ENCODE measurements at regions not wholly inside any gene's neighbourhood (a gene's known extent, or its start where the extent isn't known, plus 50 kb on each side); places are given as distances from the start of the nearest gene placed in this dataset.
A peak's percentile ranks its signal among the peaks of the same experiment; 100 is the strongest.
"Not testable (repeated sequence)": the region's sequence is repeated elsewhere in the genome, so short reads cannot be mapped to it uniquely, and the experiment has no call there.

DNA sequence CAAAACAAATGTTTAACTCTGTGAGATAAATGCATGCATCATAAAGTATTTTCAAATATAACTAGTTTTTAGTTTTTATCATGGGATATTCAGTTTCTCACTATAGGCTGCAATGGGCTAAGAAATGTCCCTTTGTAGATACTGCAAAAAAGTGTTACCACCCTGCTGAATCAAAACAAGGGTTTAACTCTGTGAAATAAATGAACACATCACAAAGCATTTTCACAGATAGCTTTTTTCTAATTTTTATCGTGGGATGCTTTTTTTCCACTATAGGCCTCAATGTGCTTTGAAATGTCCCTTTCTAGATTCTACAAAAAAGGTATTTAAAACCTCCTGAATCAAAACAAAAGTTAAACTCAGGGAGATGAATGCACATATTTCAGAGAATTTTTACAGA is 541.1 kb downstream of the KCNJ18 start:
- DNase-seq: no peak
- peaks cover 12 to 50% (median 38%) of the 10 kb centered on the region in 6 donors for H3K9me3 Mint-ChIP-seq
- H3K27ac Mint-ChIP-seq: no peak overlapping the region
- no peak overlapping the region for H3K4me3 Mint-ChIP-seq
- H3K27me3 Mint-ChIP-seq (ENCODE audit: low read depth in 3 of 3): no peaks in the 10 kb centered on the region
- no peaks in the 10 kb centered on the region for H3K4me1 Mint-ChIP-seq
- no peaks in the 10 kb centered on the region for H3K36me3 Mint-ChIP-seq

DNA sequence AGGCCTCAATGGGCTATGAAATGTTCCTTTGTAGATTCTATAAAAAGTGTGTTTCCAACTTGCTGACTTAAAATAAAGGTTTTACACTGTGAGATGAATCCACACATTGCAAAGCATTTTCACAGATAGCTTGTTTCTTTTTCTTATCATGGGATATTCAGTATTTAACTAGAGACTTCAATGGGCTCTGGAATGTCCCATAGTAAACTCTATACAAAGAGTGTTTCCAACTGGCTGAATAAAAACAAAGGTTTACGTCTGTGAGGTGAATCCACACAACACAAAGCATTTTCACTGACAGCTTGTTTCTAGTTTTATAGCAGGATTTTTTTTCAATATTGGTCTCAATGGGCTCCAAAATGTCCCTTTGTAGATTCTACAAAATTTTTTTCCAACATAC is 550.1 kb downstream of the KCNJ18 start:
- Mint-ChIP-seq H3K9me3 (peaks cover 7 to 40% (median 21%) of the 10 kb centered on the region in 6 donors), H3K4me3 (no peak overlapping the region), H3K36me3 (no peaks in the 10 kb centered on the region), H3K27me3 (ENCODE audit: low read depth in 3 of 3) (no peaks in the 10 kb centered on the region), H3K27ac (no peak overlapping the region), H3K4me1 (no peaks in the 10 kb centered on the region)
- no peak for DNase-seq

DNA sequence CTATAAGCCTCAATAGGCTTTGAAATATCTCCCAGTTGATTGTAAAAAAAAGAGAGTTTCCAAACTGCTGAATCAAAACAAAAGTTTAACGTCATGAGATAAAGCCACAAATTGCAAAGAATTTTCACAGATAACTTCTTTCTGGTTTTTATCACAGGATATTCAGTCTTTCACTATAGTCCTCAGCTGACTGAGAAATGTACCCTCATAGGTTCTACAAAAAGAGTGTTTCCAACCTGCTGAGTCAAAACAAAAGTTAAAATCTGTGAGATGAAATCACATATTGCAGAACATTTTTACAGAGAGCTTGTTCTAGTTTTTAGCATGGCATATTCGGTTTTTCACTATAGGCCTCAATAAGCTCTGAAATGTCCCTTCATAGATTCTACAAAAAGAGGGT is 559.2 kb downstream of the KCNJ18 start:
- DNase-seq: no peak
- no peaks in the 10 kb centered on the region for H3K27me3 Mint-ChIP-seq (ENCODE audit: low read depth in 3 of 3)
- peaks cover 2 to 28% (median 21%) of the 10 kb centered on the region in 6 donors for H3K9me3 Mint-ChIP-seq
- no peak overlapping the region for H3K27ac Mint-ChIP-seq
- no peak overlapping the region for H3K4me3 Mint-ChIP-seq
- H3K36me3 Mint-ChIP-seq: no peaks in the 10 kb centered on the region
- H3K4me1 Mint-ChIP-seq: no peaks in the 10 kb centered on the region

DNA sequence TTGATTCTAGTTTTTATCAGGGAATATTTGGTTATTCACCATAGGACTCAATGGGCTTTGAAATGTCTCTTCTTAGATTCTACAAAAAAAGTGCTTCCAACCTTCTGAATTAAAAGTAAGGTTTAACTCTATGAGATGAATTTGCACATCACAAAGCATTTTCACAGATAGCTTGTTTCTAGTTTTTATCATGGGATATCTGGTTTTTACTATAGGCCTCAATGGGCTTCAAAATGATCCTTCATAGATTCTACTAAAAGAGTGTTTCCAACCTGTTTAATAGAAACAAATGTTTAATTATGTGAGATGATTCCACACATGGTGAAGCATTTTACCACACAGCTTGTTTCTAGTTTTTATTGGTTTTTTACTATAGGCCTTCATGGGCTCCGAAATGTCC is 560.7 kb downstream of the KCNJ18 start:
- no peaks in the 10 kb centered on the region for H3K36me3 Mint-ChIP-seq
- H3K27ac Mint-ChIP-seq: no peak overlapping the region
- no peaks in the 10 kb centered on the region for H3K27me3 Mint-ChIP-seq (ENCODE audit: low read depth in 3 of 3)
- H3K4me1 Mint-ChIP-seq: no peaks in the 10 kb centered on the region
- DNase-seq: no peak
- H3K4me3 Mint-ChIP-seq: no peak overlapping the region
- H3K9me3 Mint-ChIP-seq: peaks cover 10 to 36% (median 26%) of the 10 kb centered on the region in 6 donors

DNA sequence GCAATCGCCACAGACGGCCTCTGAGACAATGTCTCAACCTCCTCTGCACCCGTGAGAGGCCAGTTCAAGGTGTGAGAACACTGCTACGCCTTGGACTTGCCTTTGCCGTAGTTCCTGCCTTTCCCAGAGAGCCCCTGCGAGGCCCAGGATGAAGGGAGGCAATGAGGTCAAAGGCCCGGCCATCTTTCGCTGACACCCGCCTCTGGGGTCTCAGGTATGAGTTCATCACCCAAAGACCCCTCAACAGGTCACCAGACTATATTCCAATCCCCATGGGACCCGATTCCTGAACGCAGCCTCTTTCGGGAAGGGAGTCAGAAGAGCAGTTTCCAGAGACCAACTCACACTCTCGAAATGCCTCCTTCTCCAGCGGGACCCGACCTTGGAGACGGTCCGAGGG is 573.5 kb downstream of the KCNJ18 start:
- no peaks in the 10 kb centered on the region for H3K4me1 Mint-ChIP-seq
- peaks cover 0 to 3% (median 3%) of the 10 kb centered on the region in 3 donors for H3K36me3 Mint-ChIP-seq
- no peak overlapping the region for H3K27ac Mint-ChIP-seq
- peaks cover 20 to 59% (median 37%) of the 10 kb centered on the region in 6 donors for H3K9me3 Mint-ChIP-seq
- H3K4me3 Mint-ChIP-seq: no peak overlapping the region
- H3K27me3 Mint-ChIP-seq (ENCODE audit: low read depth in 3 of 3): peaks cover 0 to 2% (median 2%) of the 10 kb centered on the region in 3 donors
- no peak for DNase-seq

DNA sequence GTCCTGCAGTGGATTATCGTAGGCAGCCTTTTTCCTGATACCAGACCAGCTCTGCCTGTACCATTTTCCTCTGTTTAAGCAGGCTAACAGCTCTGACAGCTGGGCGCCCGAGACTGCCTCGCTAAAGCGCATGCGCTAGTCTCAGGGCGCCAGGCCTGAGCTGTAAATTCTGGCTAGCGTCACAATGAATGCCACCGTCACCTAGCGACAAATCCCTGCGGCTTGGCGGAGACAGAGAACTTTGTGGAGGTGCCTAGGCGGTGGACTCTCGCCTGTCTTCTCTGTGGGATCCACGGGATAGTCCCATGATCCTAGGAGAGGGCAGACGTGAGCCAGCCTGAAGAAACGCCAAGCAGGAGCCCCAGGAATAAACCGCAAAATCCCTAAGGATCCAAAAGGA is 573.9 kb downstream of the KCNJ18 start:
- Mint-ChIP-seq H3K9me3 (peaks cover 18 to 56% (median 34%) of the 10 kb centered on the region in 6 donors), H3K4me1 (no peaks in the 10 kb centered on the region), H3K27me3 (ENCODE audit: low read depth in 3 of 3) (peaks cover 0 to 2% (median 2%) of the 10 kb centered on the region in 3 donors), H3K27ac (no peak overlapping the region), H3K36me3 (peaks cover 0 to 3% (median 3%) of the 10 kb centered on the region in 3 donors), H3K4me3 (no peak overlapping the region)
- no peak for DNase-seq

DNA sequence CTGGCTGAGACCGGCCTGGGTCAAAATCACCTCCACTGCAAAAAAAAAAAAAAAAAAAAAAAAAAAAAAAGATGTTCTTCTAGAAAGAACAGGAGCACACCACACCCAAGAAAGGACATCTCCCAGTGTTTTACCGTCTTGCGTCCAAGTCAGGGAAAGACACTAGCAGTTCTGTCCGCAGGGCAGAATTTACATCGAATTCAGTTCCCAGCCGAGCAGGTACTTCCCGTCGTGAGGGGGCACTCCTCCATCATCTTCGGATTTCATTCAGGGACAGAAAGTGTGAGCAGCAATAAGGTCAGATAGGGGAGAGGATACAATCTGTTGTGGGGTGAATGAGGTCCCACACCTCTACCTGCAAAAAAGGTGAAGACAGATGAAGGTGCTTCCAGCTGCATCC is 574.7 kb downstream of the KCNJ18 start:
- H3K9me3 Mint-ChIP-seq: peaks cover 20 to 59% (median 38%) of the 10 kb centered on the region in 6 donors
- peaks cover 0 to 8% (median 8%) of the 10 kb centered on the region in 3 donors for H3K36me3 Mint-ChIP-seq
- no peak overlapping the region for H3K27ac Mint-ChIP-seq
- peaks cover 2% of the 10 kb centered on the region in 3 donors for H3K27me3 Mint-ChIP-seq (ENCODE audit: low read depth in 3 of 3)
- H3K4me3 Mint-ChIP-seq: no peak overlapping the region
- H3K4me1 Mint-ChIP-seq: no peaks in the 10 kb centered on the region
- no peak for DNase-seq

DNA sequence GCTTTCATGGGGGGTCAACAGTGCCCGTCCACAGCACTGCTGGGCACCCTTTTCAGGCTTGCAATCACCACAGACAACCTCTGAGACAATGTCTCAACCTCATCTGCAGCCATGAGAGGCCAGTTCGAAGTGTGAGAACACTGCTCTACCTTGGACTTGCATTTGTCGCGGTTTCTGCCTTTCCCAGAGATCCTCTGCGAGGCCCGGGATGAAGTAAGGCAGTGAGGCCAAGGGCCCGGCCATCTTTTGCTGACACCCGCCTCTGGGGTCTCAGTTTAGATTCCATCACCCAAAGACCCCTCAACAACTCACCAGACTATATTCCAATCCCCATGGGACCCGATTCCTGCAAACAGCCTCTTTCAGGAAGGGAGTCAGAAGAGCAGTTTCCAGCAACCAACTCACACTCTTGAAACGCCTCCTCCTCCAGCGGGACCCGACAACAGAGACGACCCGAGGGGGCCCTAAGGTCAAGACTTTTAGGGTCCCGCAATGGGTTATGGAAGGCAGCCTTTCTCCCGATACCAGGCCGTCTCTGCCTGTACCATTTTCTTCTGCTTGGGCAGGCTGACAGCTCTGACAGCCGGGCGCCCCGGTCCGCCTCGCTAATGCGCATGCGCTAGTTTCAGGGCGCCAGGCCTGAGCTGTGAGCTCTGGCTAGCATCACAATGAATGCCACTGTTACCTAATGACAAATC is 576.0 kb downstream of the KCNJ18 start:
- no peak for DNase-seq
- Mint-ChIP-seq H3K4me3 (no peak overlapping the region), H3K4me1 (no peaks in the 10 kb centered on the region), H3K27me3 (ENCODE audit: low read depth in 3 of 3) (peaks cover 2 to 4% (median 2%) of the 10 kb centered on the region in 3 donors), H3K36me3 (peaks cover 0 to 12% (median 8%) of the 10 kb centered on the region in 3 donors), H3K9me3 (peaks cover 24 to 64% (median 44%) of the 10 kb centered on the region in 6 donors), H3K27ac (no peak overlapping the region)

DNA sequence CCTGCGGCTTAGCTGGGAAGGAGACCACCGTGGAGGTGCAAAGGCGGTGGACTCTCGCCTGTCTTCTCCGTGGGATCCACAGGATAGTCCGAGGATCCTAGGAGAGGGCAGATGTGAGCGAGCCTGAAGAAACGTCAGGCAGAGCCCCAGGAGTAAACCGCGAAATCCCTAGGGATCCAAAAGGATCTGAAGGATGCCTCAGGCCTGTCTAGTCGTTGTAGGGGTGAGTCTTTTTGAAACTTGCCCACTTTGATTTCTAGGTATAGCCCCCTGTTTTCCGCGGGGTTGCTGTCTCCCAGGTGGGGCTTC is 576.5 kb downstream of the KCNJ18 start:
- Mint-ChIP-seq H3K4me1 (no peaks in the 10 kb centered on the region), H3K9me3 (peaks cover 24 to 69% (median 44%) of the 10 kb centered on the region in 6 donors), H3K4me3 (no peak overlapping the region), H3K36me3 (peaks cover 0 to 12% (median 8%) of the 10 kb centered on the region in 3 donors), H3K27ac (no peak overlapping the region), H3K27me3 (ENCODE audit: low read depth in 3 of 3) (peaks cover 2 to 4% (median 2%) of the 10 kb centered on the region in 3 donors)
- no peak for DNase-seq

DNA sequence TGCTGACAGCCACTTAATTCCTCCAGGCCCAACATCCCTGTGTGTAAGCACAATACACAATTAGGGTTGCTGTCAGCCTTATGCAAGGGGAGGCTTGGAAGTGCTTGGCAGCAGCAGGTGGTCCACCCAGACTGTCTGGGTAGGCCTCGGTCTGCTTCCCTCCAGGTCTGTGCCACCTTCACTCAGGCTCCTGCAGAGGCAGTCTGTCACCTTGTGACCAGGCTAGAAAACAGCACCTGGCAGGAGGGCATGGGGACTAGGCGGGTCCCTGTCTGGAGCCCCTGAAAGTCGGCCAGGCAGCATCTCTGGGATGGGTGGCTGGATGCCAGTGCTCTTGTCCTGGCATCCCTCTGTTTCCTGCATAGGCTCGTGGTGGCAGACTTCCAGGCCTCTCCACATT is 578.1 kb downstream of the KCNJ18 start:
- peaks cover 0 to 12% (median 7%) of the 10 kb centered on the region in 3 donors for H3K36me3 Mint-ChIP-seq
- DNase-seq: no peak
- H3K9me3 Mint-ChIP-seq: peaks cover 26 to 68% (median 42%) of the 10 kb centered on the region in 6 donors
- no peak overlapping the region for H3K4me3 Mint-ChIP-seq
- H3K27ac Mint-ChIP-seq: no peak overlapping the region
- H3K27me3 Mint-ChIP-seq (ENCODE audit: low read depth in 3 of 3): peaks cover 2 to 4% (median 2%) of the 10 kb centered on the region in 3 donors
- no peaks in the 10 kb centered on the region for H3K4me1 Mint-ChIP-seq

DNA sequence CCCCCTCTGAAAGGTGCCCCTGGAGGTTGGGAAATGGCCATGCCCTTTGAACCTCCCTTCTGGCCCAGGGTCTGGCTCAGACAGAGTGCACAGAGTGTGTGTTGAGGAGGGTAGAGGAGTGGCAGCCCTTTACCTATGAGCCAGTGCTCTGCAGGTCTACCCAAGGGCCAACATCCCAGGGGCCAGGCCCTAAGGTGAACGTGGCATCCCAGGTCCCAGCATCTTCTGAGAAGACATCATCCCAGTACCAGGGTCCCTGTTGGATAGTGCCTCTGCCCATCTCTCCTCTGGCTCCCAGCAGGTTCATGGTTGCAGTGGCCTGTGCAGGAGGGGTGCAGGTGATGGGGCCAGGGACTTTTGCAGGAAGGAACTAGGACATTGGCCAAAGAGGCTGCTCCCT is 578.5 kb downstream of the KCNJ18 start:
- H3K27me3 Mint-ChIP-seq (ENCODE audit: low read depth in 3 of 3); H3K4me1 Mint-ChIP-seq; H3K27ac Mint-ChIP-seq; H3K4me3 Mint-ChIP-seq; DNase-seq: not testable (repeated sequence)
- Mint-ChIP-seq H3K9me3 (peaks cover 30 to 66% (median 46%) of the 10 kb centered on the region in 6 donors), H3K36me3 (peaks cover 0 to 12% (median 5%) of the 10 kb centered on the region in 3 donors)

DNA sequence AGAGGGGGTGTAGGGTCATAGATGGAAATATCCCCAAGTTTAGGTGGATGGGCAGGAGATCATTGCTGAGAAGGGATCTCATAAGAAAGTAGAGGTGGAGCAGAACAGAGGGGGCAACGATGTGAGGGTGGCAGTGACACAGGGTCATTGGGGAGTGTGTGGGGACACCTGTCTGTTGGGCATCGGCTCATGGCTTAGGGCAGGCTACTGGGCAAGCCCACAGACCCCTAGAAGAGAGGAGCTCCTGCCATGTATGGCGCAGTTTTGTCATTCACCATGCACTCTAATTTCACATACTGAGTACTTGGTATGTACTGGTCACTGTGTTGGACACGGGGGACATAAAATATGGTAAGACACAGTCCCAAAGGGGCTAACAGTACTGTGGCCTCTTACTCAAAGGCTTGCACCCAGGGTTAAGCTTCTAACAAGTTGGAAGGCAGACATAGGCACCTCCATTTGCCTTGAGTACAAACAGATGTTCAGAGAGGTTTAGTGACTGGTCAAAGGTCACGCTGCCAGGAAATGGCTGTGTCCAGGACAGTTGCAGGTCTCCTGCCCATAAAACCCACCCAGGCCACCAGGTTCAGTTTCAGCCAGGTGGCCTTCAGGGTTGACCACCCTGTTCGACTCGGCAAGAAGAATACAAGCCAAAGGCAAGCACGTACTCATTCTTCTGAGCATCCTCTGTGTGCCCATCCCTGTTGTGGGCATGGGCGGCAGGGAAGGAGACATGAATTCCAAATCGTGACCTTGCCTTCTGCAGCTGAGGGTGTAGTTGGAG is 580.2 kb downstream of the KCNJ18 start:
- peaks cover 2 to 4% (median 2%) of the 10 kb centered on the region in 3 donors for H3K27me3 Mint-ChIP-seq (ENCODE audit: low read depth in 3 of 3)
- H3K27ac Mint-ChIP-seq: no peak overlapping the region
- H3K36me3 Mint-ChIP-seq: peaks cover 0 to 12% (median 9%) of the 10 kb centered on the region in 3 donors
- DNase-seq: no peak
- peaks cover 29 to 71% (median 47%) of the 10 kb centered on the region in 6 donors for H3K9me3 Mint-ChIP-seq
- no peak overlapping the region for H3K4me3 Mint-ChIP-seq
- no peaks in the 10 kb centered on the region for H3K4me1 Mint-ChIP-seq

DNA sequence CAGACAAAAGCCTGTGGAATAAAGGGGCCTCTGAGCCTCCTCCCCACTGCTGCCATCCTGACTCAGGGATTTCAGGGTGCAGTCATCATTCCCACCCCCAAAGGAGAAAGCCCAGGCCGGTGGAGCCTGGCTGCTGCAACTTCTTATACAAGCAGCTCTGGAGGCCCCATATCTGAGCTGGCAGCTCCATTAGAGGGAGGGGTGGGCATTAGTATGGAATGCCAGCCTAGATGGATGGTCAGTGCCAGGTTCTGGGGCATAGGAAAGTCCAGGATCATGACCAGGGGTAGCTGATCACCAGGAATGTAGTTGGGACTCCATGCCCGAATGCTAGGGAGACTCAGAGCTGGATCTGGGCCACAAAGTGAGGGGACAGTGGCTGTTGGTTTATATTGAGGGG is 581.0 kb downstream of the KCNJ18 start:
- Mint-ChIP-seq H3K9me3 (peaks cover 24 to 64% (median 45%) of the 10 kb centered on the region in 6 donors), H3K4me1 (no peaks in the 10 kb centered on the region), H3K4me3 (no peak overlapping the region)

DNA sequence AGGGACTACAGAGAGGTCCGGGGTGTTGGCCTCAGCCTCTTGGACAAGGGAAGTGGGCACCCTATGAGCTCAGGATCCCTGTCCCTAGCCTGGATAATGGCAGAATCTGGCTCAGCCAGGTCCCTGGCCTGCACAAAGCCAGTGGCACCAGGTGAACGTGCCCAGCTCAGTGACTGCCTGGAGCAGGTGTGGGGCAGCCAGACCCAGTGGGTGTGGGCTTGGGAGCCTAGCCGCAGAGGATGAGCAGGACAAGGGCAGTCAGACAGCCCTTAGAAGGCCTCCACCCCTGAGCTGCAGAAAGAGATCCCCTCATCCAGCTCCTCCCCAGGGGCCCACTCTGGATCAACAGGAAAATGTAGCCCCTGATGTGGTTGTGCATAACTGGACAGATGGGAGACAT is 585.3 kb downstream of the KCNJ18 start:
- no peaks in the 10 kb centered on the region for H3K4me1 Mint-ChIP-seq
- no peak for DNase-seq
- H3K27ac Mint-ChIP-seq: no peak overlapping the region
- H3K9me3 Mint-ChIP-seq: peaks cover 15 to 41% (median 27%) of the 10 kb centered on the region in 6 donors
- H3K4me3 Mint-ChIP-seq: no peak overlapping the region
- peaks cover 0 to 2% (median 0%) of the 10 kb centered on the region in 3 donors for H3K27me3 Mint-ChIP-seq (ENCODE audit: low read depth in 3 of 3)
- H3K36me3 Mint-ChIP-seq: peaks cover 0 to 4% (median 0%) of the 10 kb centered on the region in 3 donors

More for the DNA sequence above, 581.0 kb downstream of the KCNJ18 start:
- Mint-ChIP-seq H3K27me3 (ENCODE audit: low read depth in 3 of 3) (peaks cover 2 to 4% (median 2%) of the 10 kb centered on the region in 3 donors), H3K27ac (peak overlapping the region in 1 of 6 donors; percentile 44), H3K36me3 (peaks cover 0 to 12% (median 9%) of the 10 kb centered on the region in 3 donors)
- no peak for DNase-seq
